ENCODE measurements at regions not wholly inside any gene's neighbourhood (a gene's known extent, or its start where the extent isn't known, plus 50 kb on each side); places are given as distances from the start of the nearest gene placed in this dataset.

- intact Hi-C loops (cut with micrococcal nuclease; ENCODE audit: unreplicated experiment) (no loop called here), in situ Hi-C loops (cut with HindIII; ENCODE audit: extremely low pct_ligation_motif_present, low pct_unique_long_range_greater_than_20kb) (no loop called here)
- no peak overlapping the region for H2AFZ ChIP-seq (ENCODE audit: low read length)
- no peaks in the 10 kb centered on the region for H3K79me2 ChIP-seq (ENCODE audit: insufficient read depth, low read length)
- H3K27ac ChIP-seq (ENCODE audit: extremely low read length, insufficient read depth, low read length) = no peak overlapping the region
- CTCF ChIA-PET (ENCODE audit: low intra/inter-chr PET ratio, low total read pairs) = no interaction called here
- POLR2A ChIA-PET = no interaction called here
- DNase-seq (ENCODE audit: low spot score) (no peak), ATAC-seq (no peak), FAIRE-seq (no peak)
- no peaks in the 10 kb centered on the region for H4K20me1 ChIP-seq (ENCODE audit: insufficient read depth, low read length)
- no peaks in the 10 kb centered on the region for H3K27me3 ChIP-seq (ENCODE audit: control insufficient read depth in 1 of 2, insufficient read depth in 2 of 2, low read length in 2 of 2)
- no peak overlapping the region for H3K4me2 ChIP-seq (ENCODE audit: low read depth, low read length)
- H3K36me3 ChIP-seq (replicated peaks in 1 of 2; ENCODE audit: control insufficient read depth in 1 of 2, insufficient read depth in 2 of 2, low read length in 2 of 2) = no peaks in the 10 kb centered on the region
- H3K4me1 ChIP-seq (ENCODE audit: insufficient read depth, low read length) = no peaks in the 10 kb centered on the region
- H3K9ac ChIP-seq (ENCODE audit: insufficient read depth, low read depth, low read length) = no peak overlapping the region
- H3K4me3 ChIP-seq (replicated peaks in 1 of 3; ENCODE audit: insufficient read depth in 1 of 3, low read depth in 2 of 3, low read length in 3 of 3) = no peak overlapping the region
- no TSS peak for BruUV-seq (replicated peaks)
- 0 out of 2 replicates have a peak, but pooled peaks cover 5% of the 10 kb centered on the region for H3K9me3 ChIP-seq (ENCODE audit: low read length)
- TF ChIP-seq PAX8 (CRISPR knock-in tag; IDR thresholded peaks at IDR 0.05; ENCODE audit: borderline replicate concordance) = no peak
- TF ChIP-seq ZNF775 (CRISPR knock-in tag; IDR thresholded peaks at IDR 0.05; ENCODE audit: borderline replicate concordance) = no peak
- TF ChIP-seq, protein P1, sequence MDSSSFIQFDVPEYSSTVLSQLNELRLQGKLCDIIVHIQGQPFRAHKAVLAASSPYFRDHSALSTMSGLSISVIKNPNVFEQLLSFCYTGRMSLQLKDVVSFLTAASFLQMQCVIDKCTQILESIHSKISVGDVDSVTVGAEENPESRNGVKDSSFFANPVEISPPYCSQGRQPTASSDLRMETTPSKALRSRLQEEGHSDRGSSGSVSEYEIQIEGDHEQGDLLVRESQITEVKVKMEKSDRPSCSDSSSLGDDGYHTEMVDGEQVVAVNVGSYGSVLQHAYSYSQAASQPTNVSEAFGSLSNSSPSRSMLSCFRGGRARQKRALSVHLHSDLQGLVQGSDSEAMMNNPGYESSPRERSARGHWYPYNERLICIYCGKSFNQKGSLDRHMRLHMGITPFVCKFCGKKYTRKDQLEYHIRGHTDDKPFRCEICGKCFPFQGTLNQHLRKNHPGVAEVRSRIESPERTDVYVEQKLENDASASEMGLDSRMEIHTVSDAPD (CRISPR knock-in tag; IDR thresholded peaks at IDR 0.05) = no peak
- TF ChIP-seq ZNF530 (CRISPR knock-in tag; IDR thresholded peaks at IDR 0.05; ENCODE audit: low read depth) = no peak
- no peak for TF ChIP-seq HMGXB3 (CRISPR knock-in tag; IDR thresholded peaks at IDR 0.05; ENCODE audit: borderline replicate concordance)
- TF ChIP-seq, protein P2, sequence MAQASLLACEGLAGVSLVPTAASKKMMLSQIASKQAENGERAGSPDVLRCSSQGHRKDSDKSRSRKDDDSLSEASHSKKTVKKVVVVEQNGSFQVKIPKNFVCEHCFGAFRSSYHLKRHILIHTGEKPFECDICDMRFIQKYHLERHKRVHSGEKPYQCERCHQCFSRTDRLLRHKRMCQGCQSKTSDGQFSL (CRISPR knock-in tag; IDR thresholded peaks at IDR 0.05) = no peak
- no peak for TF ChIP-seq ZNF230 (CRISPR knock-in tag; IDR thresholded peaks at IDR 0.05)
- no peak for TF ChIP-seq ZNF251 (CRISPR knock-in tag; IDR thresholded peaks at IDR 0.05)
- no peak for TF ChIP-seq EED (CRISPR knock-in tag; IDR thresholded peaks at IDR 0.05)
- no peak for TF ChIP-seq JARID2 (CRISPR knock-in tag; IDR thresholded peaks at IDR 0.05; ENCODE audit: insufficient replicate concordance)
- no peak for TF ChIP-seq REPIN1 (CRISPR knock-in tag; IDR thresholded peaks at IDR 0.05; ENCODE audit: borderline replicate concordance, low read depth)
- TF ChIP-seq ZNF609 (CRISPR knock-in tag; IDR thresholded peaks at IDR 0.05; ENCODE audit: borderline replicate concordance) = no peak
- no peak for TF ChIP-seq RBM22 (optimal IDR thresholded peaks at IDR 0.05; ENCODE audit: low read length)
- TF ChIP-seq ZNF263 (CRISPR knock-in tag; IDR thresholded peaks at IDR 0.05) = no peak
These were observed 243.2 kb downstream of the CASP12 start for GRCh38 chr11:104655066-104655465.
